HFF-Myc (cell line): ENCODE measurements at regions not wholly inside any gene's neighbourhood (a gene's known extent, or its start where the extent isn't known, plus 50 kb on each side); places are given as distances from the start of the nearest gene placed in this dataset.

Experiments used
- DNase-seq: peaks from one replicate; pipeline ENCODE4 v3.0.0-alpha.2; 2011; ENCODE audit warnings: low read depth; ENCODE audit errors: extremely low read depth
- H3K4me3 ChIP-seq: replicated peaks from 2 replicates; pipeline ENCODE4 v1.5.1; 2011; ENCODE audit warnings: low read depth, mild to moderate bottlenecking, control low read depth, low read length
- CTCF ChIP-seq: IDR thresholded peaks from 2 replicates; pipeline ENCODE4 v1.5.1; 2012; ENCODE audit warnings: mild to moderate bottlenecking, low read depth, low read length, control low read depth; ENCODE audit errors: missing control alignments

- H3K4me3 ChIP-seq, result no peak overlapping the region
- no peak for TF ChIP-seq CTCF
- no peak for DNase-seq
Observed at GRCh38 chr13:42681326-42682100, 99.9 kb upstream of the FAM216B start.

- TF ChIP-seq CTCF, result no peak
- H3K4me3 ChIP-seq, result no peak overlapping the region
- DNase-seq, result no peak
Observed at GRCh38 chr13:42684226-42684625, 97.2 kb upstream of the FAM216B start.

- H3K4me3 ChIP-seq, result no peak overlapping the region
- TF ChIP-seq CTCF, result no peak
Observed at GRCh38 chr13:42685751-42686150, 95.6 kb upstream of the FAM216B start.

GRCh38 chr13:42686165-42686564, 95.2 kb upstream of the FAM216B start:
- no peak for DNase-seq
- no peak overlapping the region for H3K4me3 ChIP-seq
- TF ChIP-seq CTCF, result no peak

More at GRCh38 chr13:42685751-42686150, 95.6 kb upstream of the FAM216B start:
- no peak for DNase-seq

GRCh38 chr13:42688821-42689220, 92.6 kb upstream of the FAM216B start:
- DNase-seq, result no peak

GRCh38 chr13:42696191-42696590, 85.2 kb upstream of the FAM216B start:
- DNase-seq, result no peak
- H3K4me3 ChIP-seq, result no peak overlapping the region
- TF ChIP-seq CTCF, result no peak

More at GRCh38 chr13:42688821-42689220, 92.6 kb upstream of the FAM216B start:
- no peak overlapping the region for H3K4me3 ChIP-seq
- no peak for TF ChIP-seq CTCF
